ENCODE measurements at regions not wholly inside any gene's neighbourhood (a gene's known extent, or its start where the extent isn't known, plus 50 kb on each side); places are given as distances from the start of the nearest gene placed in this dataset.

DNA sequence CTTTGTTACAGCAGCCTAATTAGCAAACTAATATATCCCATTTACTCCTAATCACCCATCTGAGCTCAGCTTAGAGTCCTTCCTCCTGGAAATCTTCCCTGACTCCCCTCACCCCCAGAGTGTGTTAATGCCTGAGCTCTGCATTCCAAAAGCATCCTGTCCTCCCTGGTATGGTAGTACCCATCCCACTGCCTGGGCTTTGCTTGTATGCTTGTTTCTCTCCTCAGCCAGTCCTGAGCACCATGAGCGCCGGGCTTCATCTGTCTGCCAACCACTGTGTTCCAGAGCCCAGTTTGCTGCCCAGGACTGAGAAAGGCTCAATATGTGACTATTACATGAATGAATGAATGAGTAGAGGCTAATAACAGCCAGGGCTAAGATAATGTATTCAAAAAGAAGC lies 272.4 kb downstream of the CDK5RAP2 start (continued):
- TF ChIP-seq, protein P1, sequence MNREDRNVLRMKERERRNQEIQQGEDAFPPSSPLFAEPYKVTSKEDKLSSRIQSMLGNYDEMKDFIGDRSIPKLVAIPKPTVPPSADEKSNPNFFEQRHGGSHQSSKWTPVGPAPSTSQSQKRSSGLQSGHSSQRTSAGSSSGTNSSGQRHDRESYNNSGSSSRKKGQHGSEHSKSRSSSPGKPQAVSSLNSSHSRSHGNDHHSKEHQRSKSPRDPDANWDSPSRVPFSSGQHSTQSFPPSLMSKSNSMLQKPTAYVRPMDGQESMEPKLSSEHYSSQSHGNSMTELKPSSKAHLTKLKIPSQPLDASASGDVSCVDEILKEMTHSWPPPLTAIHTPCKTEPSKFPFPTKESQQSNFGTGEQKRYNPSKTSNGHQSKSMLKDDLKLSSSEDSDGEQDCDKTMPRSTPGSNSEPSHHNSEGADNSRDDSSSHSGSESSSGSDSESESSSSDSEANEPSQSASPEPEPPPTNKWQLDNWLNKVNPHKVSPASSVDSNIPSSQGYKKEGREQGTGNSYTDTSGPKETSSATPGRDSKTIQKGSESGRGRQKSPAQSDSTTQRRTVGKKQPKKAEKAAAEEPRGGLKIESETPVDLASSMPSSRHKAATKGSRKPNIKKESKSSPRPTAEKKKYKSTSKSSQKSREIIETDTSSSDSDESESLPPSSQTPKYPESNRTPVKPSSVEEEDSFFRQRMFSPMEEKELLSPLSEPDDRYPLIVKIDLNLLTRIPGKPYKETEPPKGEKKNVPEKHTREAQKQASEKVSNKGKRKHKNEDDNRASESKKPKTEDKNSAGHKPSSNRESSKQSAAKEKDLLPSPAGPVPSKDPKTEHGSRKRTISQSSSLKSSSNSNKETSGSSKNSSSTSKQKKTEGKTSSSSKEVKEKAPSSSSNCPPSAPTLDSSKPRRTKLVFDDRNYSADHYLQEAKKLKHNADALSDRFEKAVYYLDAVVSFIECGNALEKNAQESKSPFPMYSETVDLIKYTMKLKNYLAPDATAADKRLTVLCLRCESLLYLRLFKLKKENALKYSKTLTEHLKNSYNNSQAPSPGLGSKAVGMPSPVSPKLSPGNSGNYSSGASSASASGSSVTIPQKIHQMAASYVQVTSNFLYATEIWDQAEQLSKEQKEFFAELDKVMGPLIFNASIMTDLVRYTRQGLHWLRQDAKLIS (CRISPR knock-in tag; IDR thresholded peaks at IDR 0.05; ENCODE audit: borderline replicate concordance): no peak
- TF ChIP-seq ZNF671 (CRISPR knock-in tag; IDR thresholded peaks at IDR 0.05) (no peak), TP53 (CRISPR knock-in tag; IDR thresholded peaks at IDR 0.05) (no peak)

DNA sequence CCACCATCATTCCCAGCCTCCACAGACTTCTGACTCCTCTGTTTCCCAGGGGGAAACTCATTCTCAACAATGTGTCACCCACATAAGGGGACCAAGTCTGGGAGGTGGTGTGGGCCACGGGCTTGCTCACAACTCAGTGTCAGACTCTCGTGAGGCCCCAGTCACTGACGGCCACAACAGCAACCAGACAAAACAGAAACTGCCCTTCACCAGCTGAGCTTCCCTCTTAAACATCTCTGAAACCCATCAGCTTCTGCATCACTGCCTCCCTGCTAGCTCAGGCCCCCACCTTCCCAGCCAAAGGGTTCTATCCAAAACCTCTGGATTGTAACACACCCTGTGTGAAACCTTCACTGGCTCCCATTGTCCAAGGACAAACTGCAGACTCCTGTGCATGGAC lies 273.4 kb downstream of the CDK5RAP2 start:
- Mint-ChIP-seq H3K4me3 (no peak overlapping the region), H3K27ac (no peak overlapping the region), H3K36me3 (no peaks in the 10 kb centered on the region), H3K9me3 (0 out of 2 replicates have a peak, but pooled peaks cover 4% of the 10 kb centered on the region), H3K27me3 (ENCODE audit: low read depth) (peaks cover 8% of the 10 kb centered on the region), H3K4me1 (peaks cover 19% of the 10 kb centered on the region)
- no peak for ATAC-seq
- no peak for TF ChIP-seq NR2C2 (CRISPR knock-in tag; IDR thresholded peaks at IDR 0.05)
- no peak for TF ChIP-seq FOXK1 (CRISPR knock-in tag; IDR thresholded peaks at IDR 0.05)
- TF ChIP-seq, protein P2, sequence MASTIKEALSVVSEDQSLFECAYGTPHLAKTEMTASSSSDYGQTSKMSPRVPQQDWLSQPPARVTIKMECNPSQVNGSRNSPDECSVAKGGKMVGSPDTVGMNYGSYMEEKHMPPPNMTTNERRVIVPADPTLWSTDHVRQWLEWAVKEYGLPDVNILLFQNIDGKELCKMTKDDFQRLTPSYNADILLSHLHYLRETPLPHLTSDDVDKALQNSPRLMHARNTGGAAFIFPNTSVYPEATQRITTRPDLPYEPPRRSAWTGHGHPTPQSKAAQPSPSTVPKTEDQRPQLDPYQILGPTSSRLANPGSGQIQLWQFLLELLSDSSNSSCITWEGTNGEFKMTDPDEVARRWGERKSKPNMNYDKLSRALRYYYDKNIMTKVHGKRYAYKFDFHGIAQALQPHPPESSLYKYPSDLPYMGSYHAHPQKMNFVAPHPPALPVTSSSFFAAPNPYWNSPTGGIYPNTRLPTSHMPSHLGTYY (CRISPR knock-in tag; IDR thresholded peaks at IDR 0.05): no peak
- no peak for TF ChIP-seq ZNF671 (CRISPR knock-in tag; IDR thresholded peaks at IDR 0.05)
- TF ChIP-seq SMAD3 (CRISPR knock-in tag; IDR thresholded peaks at IDR 0.05; ENCODE audit: borderline replicate concordance): no peak
- TF ChIP-seq ZNF121 (CRISPR knock-in tag; IDR thresholded peaks at IDR 0.05): no peak
- TF ChIP-seq, protein P3, sequence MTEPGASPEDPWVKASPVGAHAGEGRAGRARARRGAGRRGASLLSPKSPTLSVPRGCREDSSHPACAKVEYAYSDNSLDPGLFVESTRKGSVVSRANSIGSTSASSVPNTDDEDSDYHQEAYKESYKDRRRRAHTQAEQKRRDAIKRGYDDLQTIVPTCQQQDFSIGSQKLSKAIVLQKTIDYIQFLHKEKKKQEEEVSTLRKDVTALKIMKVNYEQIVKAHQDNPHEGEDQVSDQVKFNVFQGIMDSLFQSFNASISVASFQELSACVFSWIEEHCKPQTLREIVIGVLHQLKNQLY (CRISPR knock-in tag; IDR thresholded peaks at IDR 0.05): no peak
- no peak for TF ChIP-seq ZNF423 (CRISPR knock-in tag; IDR thresholded peaks at IDR 0.05)
- TF ChIP-seq PRRX2 (CRISPR knock-in tag; IDR thresholded peaks at IDR 0.05): no peak
- TF ChIP-seq TEAD4 (CRISPR knock-in tag; IDR thresholded peaks at IDR 0.05): no peak
- TF ChIP-seq, protein P4, sequence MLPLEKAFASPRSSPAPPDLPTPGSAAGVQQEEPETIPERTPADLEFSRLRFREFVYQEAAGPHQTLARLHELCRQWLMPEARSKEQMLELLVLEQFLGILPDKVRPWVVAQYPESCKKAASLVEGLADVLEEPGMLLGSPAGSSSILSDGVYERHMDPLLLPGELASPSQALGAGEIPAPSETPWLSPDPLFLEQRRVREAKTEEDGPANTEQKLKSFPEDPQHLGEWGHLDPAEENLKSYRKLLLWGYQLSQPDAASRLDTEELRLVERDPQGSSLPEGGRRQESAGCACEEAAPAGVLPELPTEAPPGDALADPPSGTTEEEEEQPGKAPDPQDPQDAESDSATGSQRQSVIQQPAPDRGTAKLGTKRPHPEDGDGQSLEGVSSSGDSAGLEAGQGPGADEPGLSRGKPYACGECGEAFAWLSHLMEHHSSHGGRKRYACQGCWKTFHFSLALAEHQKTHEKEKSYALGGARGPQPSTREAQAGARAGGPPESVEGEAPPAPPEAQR (CRISPR knock-in tag; IDR thresholded peaks at IDR 0.05): no peak
- TF ChIP-seq, protein P5, sequence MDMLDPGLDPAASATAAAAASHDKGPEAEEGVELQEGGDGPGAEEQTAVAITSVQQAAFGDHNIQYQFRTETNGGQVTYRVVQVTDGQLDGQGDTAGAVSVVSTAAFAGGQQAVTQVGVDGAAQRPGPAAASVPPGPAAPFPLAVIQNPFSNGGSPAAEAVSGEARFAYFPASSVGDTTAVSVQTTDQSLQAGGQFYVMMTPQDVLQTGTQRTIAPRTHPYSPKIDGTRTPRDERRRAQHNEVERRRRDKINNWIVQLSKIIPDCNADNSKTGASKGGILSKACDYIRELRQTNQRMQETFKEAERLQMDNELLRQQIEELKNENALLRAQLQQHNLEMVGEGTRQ (CRISPR knock-in tag; IDR thresholded peaks at IDR 0.05): no peak
- TF ChIP-seq, protein P6, sequence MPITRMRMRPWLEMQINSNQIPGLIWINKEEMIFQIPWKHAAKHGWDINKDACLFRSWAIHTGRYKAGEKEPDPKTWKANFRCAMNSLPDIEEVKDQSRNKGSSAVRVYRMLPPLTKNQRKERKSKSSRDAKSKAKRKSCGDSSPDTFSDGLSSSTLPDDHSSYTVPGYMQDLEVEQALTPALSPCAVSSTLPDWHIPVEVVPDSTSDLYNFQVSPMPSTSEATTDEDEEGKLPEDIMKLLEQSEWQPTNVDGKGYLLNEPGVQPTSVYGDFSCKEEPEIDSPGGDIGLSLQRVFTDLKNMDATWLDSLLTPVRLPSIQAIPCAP (CRISPR knock-in tag; IDR thresholded peaks at IDR 0.05): no peak
- TF ChIP-seq MXD4 (CRISPR knock-in tag; IDR thresholded peaks at IDR 0.05; ENCODE audit: borderline replicate concordance): no peak
- TF ChIP-seq, protein P7, sequence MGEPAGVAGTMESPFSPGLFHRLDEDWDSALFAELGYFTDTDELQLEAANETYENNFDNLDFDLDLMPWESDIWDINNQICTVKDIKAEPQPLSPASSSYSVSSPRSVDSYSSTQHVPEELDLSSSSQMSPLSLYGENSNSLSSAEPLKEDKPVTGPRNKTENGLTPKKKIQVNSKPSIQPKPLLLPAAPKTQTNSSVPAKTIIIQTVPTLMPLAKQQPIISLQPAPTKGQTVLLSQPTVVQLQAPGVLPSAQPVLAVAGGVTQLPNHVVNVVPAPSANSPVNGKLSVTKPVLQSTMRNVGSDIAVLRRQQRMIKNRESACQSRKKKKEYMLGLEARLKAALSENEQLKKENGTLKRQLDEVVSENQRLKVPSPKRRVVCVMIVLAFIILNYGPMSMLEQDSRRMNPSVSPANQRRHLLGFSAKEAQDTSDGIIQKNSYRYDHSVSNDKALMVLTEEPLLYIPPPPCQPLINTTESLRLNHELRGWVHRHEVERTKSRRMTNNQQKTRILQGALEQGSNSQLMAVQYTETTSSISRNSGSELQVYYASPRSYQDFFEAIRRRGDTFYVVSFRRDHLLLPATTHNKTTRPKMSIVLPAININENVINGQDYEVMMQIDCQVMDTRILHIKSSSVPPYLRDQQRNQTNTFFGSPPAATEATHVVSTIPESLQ (CRISPR knock-in tag; IDR thresholded peaks at IDR 0.05): no peak
- TF ChIP-seq ZBTB21 (CRISPR knock-in tag; IDR thresholded peaks at IDR 0.05; ENCODE audit: borderline replicate concordance): no peak
- TF ChIP-seq, protein P8, sequence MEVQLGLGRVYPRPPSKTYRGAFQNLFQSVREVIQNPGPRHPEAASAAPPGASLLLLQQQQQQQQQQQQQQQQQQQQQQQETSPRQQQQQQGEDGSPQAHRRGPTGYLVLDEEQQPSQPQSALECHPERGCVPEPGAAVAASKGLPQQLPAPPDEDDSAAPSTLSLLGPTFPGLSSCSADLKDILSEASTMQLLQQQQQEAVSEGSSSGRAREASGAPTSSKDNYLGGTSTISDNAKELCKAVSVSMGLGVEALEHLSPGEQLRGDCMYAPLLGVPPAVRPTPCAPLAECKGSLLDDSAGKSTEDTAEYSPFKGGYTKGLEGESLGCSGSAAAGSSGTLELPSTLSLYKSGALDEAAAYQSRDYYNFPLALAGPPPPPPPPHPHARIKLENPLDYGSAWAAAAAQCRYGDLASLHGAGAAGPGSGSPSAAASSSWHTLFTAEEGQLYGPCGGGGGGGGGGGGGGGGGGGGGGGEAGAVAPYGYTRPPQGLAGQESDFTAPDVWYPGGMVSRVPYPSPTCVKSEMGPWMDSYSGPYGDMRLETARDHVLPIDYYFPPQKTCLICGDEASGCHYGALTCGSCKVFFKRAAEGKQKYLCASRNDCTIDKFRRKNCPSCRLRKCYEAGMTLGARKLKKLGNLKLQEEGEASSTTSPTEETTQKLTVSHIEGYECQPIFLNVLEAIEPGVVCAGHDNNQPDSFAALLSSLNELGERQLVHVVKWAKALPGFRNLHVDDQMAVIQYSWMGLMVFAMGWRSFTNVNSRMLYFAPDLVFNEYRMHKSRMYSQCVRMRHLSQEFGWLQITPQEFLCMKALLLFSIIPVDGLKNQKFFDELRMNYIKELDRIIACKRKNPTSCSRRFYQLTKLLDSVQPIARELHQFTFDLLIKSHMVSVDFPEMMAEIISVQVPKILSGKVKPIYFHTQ (CRISPR knock-in tag; IDR thresholded peaks at IDR 0.05): no peak
- POLR2A ChIA-PET: no interaction called here
- CTCF ChIA-PET: no interaction called here
- no peak for DNase-seq (ENCODE audit: low spot score)
